ENCODE measurements at regions not wholly inside any gene's neighbourhood (a gene's known extent, or its start where the extent isn't known, plus 50 kb on each side); places are given as distances from the start of the nearest gene placed in this dataset.

- no peak overlapping the region for H3K27ac Mint-ChIP-seq
- H3K36me3 Mint-ChIP-seq (ENCODE audit: low read depth): no peaks in the 10 kb centered on the region
These were observed 68.0 kb upstream of the MTPN start for GRCh38 chr7:136045181-136045580.

GRCh38 chr7:136039577-136040345 lies 62.6 kb upstream of the MTPN start:
- no peaks in the 10 kb centered on the region for H3K9me3 Mint-ChIP-seq
- H3K27me3 Mint-ChIP-seq: no peaks in the 10 kb centered on the region
- H3K27ac Mint-ChIP-seq: no peak overlapping the region
- peaks cover 4% of the 10 kb centered on the region for H3K36me3 Mint-ChIP-seq (ENCODE audit: low read depth)
- H3K4me3 Mint-ChIP-seq: no peak overlapping the region
- H3K4me1 Mint-ChIP-seq (ENCODE audit: low read depth): peaks cover 2% of the 10 kb centered on the region

More at GRCh38 chr7:136045181-136045580, 68.0 kb upstream of the MTPN start:
- H3K9me3 Mint-ChIP-seq: peaks cover 5% of the 10 kb centered on the region
- no peaks in the 10 kb centered on the region for H3K27me3 Mint-ChIP-seq
- H3K4me3 Mint-ChIP-seq: no peak overlapping the region
- peaks cover 2% of the 10 kb centered on the region for H3K4me1 Mint-ChIP-seq (ENCODE audit: low read depth)

- Mint-ChIP-seq H3K27ac (no peak overlapping the region), H3K36me3 (ENCODE audit: low read depth) (peaks cover 4% of the 10 kb centered on the region), H3K4me1 (ENCODE audit: low read depth) (peaks cover 9% of the 10 kb centered on the region), H3K27me3 (no peaks in the 10 kb centered on the region), H3K4me3 (no peak overlapping the region), H3K9me3 (no peaks in the 10 kb centered on the region)
These were observed 59.2 kb upstream of the MTPN start for GRCh38 chr7:136036336-136036735.

- H3K4me3 Mint-ChIP-seq: no peak overlapping the region
- H3K9me3 Mint-ChIP-seq: no peaks in the 10 kb centered on the region
- peaks cover 4% of the 10 kb centered on the region for H3K36me3 Mint-ChIP-seq (ENCODE audit: low read depth)
- no peak overlapping the region for H3K27ac Mint-ChIP-seq
- peaks cover 23% of the 10 kb centered on the region for H3K4me1 Mint-ChIP-seq (ENCODE audit: low read depth)
- no peaks in the 10 kb centered on the region for H3K27me3 Mint-ChIP-seq
These were observed 57.0 kb upstream of the MTPN start for GRCh38 chr7:136034132-136034531.

- H3K9me3 Mint-ChIP-seq: no peaks in the 10 kb centered on the region
- no peak overlapping the region for H3K27ac Mint-ChIP-seq
- no peaks in the 10 kb centered on the region for H3K27me3 Mint-ChIP-seq
- no peak overlapping the region for H3K4me3 Mint-ChIP-seq
- H3K36me3 Mint-ChIP-seq (ENCODE audit: low read depth): peaks cover 4% of the 10 kb centered on the region
- peaks cover 23% of the 10 kb centered on the region for H3K4me1 Mint-ChIP-seq (ENCODE audit: low read depth)
These were observed 56.4 kb upstream of the MTPN start for GRCh38 chr7:136033413-136034031.

- Mint-ChIP-seq H3K4me3 (peak overlapping the region; percentile 8), H3K36me3 (ENCODE audit: low read depth) (peaks cover 14% of the 10 kb centered on the region), H3K27ac (peak overlapping the region; percentile 47), H3K4me1 (ENCODE audit: low read depth) (peaks cover 27% of the 10 kb centered on the region), H3K27me3 (no peaks in the 10 kb centered on the region), H3K9me3 (no peaks in the 10 kb centered on the region)
These were observed 53.7 kb upstream of the MTPN start for GRCh38 chr7:136030867-136031318.

- no peaks in the 10 kb centered on the region for H3K9me3 Mint-ChIP-seq
- peaks cover 14% of the 10 kb centered on the region for H3K36me3 Mint-ChIP-seq (ENCODE audit: low read depth)
- H3K4me3 Mint-ChIP-seq: no peak overlapping the region
- H3K27me3 Mint-ChIP-seq: no peaks in the 10 kb centered on the region
- peaks cover 27% of the 10 kb centered on the region for H3K4me1 Mint-ChIP-seq (ENCODE audit: low read depth)
- H3K27ac Mint-ChIP-seq: no peak overlapping the region
These were observed 53.2 kb upstream of the MTPN start for GRCh38 chr7:136030330-136030729.

- Mint-ChIP-seq H3K27me3 (no peaks in the 10 kb centered on the region), H3K4me1 (ENCODE audit: low read depth) (peaks cover 21% of the 10 kb centered on the region), H3K36me3 (ENCODE audit: low read depth) (peaks cover 11% of the 10 kb centered on the region), H3K27ac (no peak overlapping the region), H3K9me3 (no peaks in the 10 kb centered on the region), H3K4me3 (no peak overlapping the region)
These were observed 50.0 kb upstream of the MTPN start for GRCh38 chr7:136027160-136027559.
